K562 (cell line): ENCODE measurements at regions not wholly inside any gene's neighbourhood (a gene's known extent, or its start where the extent isn't known, plus 50 kb on each side); places are given as distances from the start of the nearest gene placed in this dataset.

Experiments used
- ATAC-seq: fragments of 200-7000 bp; cut with Tn5 transposase; 3 replicates; pipeline ENCODE4 v1.9.1; 2020; ENCODE audit warnings: moderate library complexity
- BruUV-seq: library from RNA; stranded (reverse); fragments of 400-500 nt; replicated peaks from 2 replicates; lab custom pipeline; 2021; lab: Mats Ljungman, UMichigan
- CTCF ChIA-PET: fragments of 300-600 bp; formaldehyde crosslinking; extraction: SDS; loops from one replicate; lab custom pipeline; 2021; ENCODE audit warnings: low intra/inter-chr PET ratio; lab: Yijun Ruan, JAX
- POLR2A ChIA-PET: fragments of 300-600, 350-650 bp; sonication (Branson Sonifier 250); formaldehyde crosslinking; extraction: SDS; loops from one replicate; lab custom pipeline; 2021; ENCODE audit warnings: antibody characterized with exemption, inconsistent platforms; lab: Yijun Ruan, JAX
- DNase-seq, 4 experiments: peaks; one replicate each; pipeline versions ENCODE4 v3.0.0 to v3.0.0-alpha.2; 2011 to 2018; ENCODE audit warnings: low spot score in 3 of 4, mixed read lengths in 3 of 4; ENCODE audit errors: extremely low read depth in 1 of 4
- FAIRE-seq: peaks from 2 replicates; lab custom pipeline; 2011; peaks lifted over from hg19 to GRCh38; lab: Jason Lieb, UNC
- H2AFZ ChIP-seq: 2 replicates; pipeline ENCODE4 v1.6.0; 2011; ENCODE audit warnings: low read depth, low read length, control low read depth, inconsistent platforms
- H3K27ac ChIP-seq: fragments of 200-600 bp; 3 replicates; pipeline ENCODE4 v1.8.0; 2011; ENCODE audit warnings: low read depth, mild to moderate bottlenecking, control low read depth, inconsistent platforms, low read length, moderate library complexity, mixed read lengths; ENCODE audit errors: extremely low read depth
- H3K27me3 ChIP-seq, 2 experiments: fragments of 300-600 bp in 1 of 2; 2 replicates in 1 of 2; 3 replicates in 1 of 2; pipeline versions ENCODE4 v1.6.0 to v1.8.0; 2011; ENCODE audit warnings: inconsistent platforms in 2 of 2, low read length in 2 of 2, mild to moderate bottlenecking in 1 of 2, mixed read lengths in 1 of 2, moderate library complexity in 1 of 2; ENCODE audit not compliant: control insufficient read depth in 2 of 2, insufficient read depth in 2 of 2
- H3K36me3 ChIP-seq: fragments of 300-600 bp; 3 replicates; pipeline ENCODE4 v1.8.0; 2011; ENCODE audit warnings: mild to moderate bottlenecking, low read length, inconsistent platforms; ENCODE audit not compliant: control insufficient read depth, insufficient read depth
- H3K4me1 ChIP-seq, 2 experiments: fragments of 200-600 bp in 1 of 2; replicated peaks in 1 of 2; 2 replicates in 1 of 2; 3 replicates in 1 of 2; pipeline versions ENCODE4 v1.5.1 to v1.8.0; 2011; ENCODE audit warnings: inconsistent platforms in 2 of 2, low read length in 2 of 2, mild to moderate bottlenecking in 1 of 2, mixed read lengths in 1 of 2, moderate library complexity in 1 of 2; ENCODE audit not compliant: control insufficient read depth in 2 of 2, insufficient read depth in 2 of 2
- H3K4me2 ChIP-seq: 2 replicates; pipeline ENCODE4 v1.6.1; 2011; ENCODE audit warnings: low read length, control low read depth, inconsistent platforms, mixed read lengths; ENCODE audit not compliant: insufficient read depth
- H3K4me3 ChIP-seq: fragments of 200-600 bp; sonication (generic), shearing (Covaris generic); 2 replicates; pipeline ENCODE4 v1.5.1; 2016; ENCODE audit warnings: control low read depth, inconsistent platforms
- H3K79me2 ChIP-seq: fragments of 200-600 bp; 3 replicates; pipeline ENCODE4 v1.8.0; 2011; ENCODE audit warnings: low read length, inconsistent platforms; ENCODE audit not compliant: control insufficient read depth, insufficient read depth
- H3K9ac ChIP-seq, 2 experiments: 2 replicates each; pipeline versions ENCODE4 v1.6.0 to v1.6.1; 2011; ENCODE audit warnings: low read depth in 2 of 2, low read length in 2 of 2, control low read depth in 1 of 2, inconsistent platforms in 1 of 2, mild to moderate bottlenecking in 1 of 2, mixed read lengths in 1 of 2; ENCODE audit not compliant: insufficient read depth in 1 of 2
- H3K9me1 ChIP-seq: one replicate; pipeline ENCODE4 v1.6.0; 2011; ENCODE audit warnings: inconsistent platforms, mild to moderate bottlenecking, low read length, moderate library complexity; ENCODE audit not compliant: control insufficient read depth, insufficient read depth
- H3K9me3 ChIP-seq: replicated peaks from 2 replicates; pipeline ENCODE4 v1.5.1; 2011; ENCODE audit warnings: low read depth, low read length, inconsistent platforms; ENCODE audit not compliant: control insufficient read depth, insufficient read depth
- H4K20me1 ChIP-seq: replicated peaks from 2 replicates; pipeline ENCODE4 v1.6.1; 2011; ENCODE audit warnings: low read length, inconsistent platforms, mixed read lengths; ENCODE audit not compliant: control insufficient read depth, insufficient read depth
- ARID2 ChIP-seq: fragments of 450-650 bp; IDR thresholded peaks from 2 replicates; pipeline ENCODE4 v1.6.1; 2017; ENCODE audit warnings: antibody characterized with exemption, mild to moderate bottlenecking
- BRCA1 ChIP-seq, 2 experiments: fragments of 450-650 bp in 1 of 2; sonication (generic) in 1 of 2; formaldehyde crosslinking in 1 of 2; IDR thresholded peaks; 2 replicates each; pipeline versions ENCODE4 v1.5.0 to v1.6.1; 2017 to 2020; ENCODE audit warnings: mild to moderate bottlenecking in 1 of 2, missing genetic modification reagents in 1 of 2
- CHD1 ChIP-seq: fragments of 200-600 bp; sonication (generic); IDR thresholded peaks from one replicate; pipeline ENCODE4 v1.6.1; 2012; ENCODE audit warnings: mild to moderate bottlenecking, moderate library complexity, low read length, inconsistent platforms
- CREBBP ChIP-seq: IDR thresholded peaks from one replicate; pipeline ENCODE4 v1.6.1; 2012; ENCODE audit warnings: low read depth, mild to moderate bottlenecking, control low read depth, inconsistent platforms, low read length
- DPF2 ChIP-seq: fragments of 450-650 bp; IDR thresholded peaks from 2 replicates; pipeline ENCODE4 v1.6.1; 2016
- EWSR1 ChIP-seq: fragments of 450-650 bp; IDR thresholded peaks from 2 replicates; pipeline ENCODE4 v1.6.1; 2018; ENCODE audit warnings: borderline replicate concordance, mild to moderate bottlenecking, low read depth, moderate library complexity; ENCODE audit not compliant: partially characterized antibody
- HNRNPL ChIP-seq: fragments of 200-400 bp; formaldehyde crosslinking; IDR thresholded peaks from 2 replicates; pipeline ENCODE4 v1.6.1; 2017; ENCODE audit warnings: low read depth, mild to moderate bottlenecking, low read length
- IRF2 ChIP-seq: sonication (generic); formaldehyde crosslinking; IDR thresholded peaks from 2 replicates; pipeline ENCODE4 v1.8.1; 2022; ENCODE audit warnings: mild to moderate bottlenecking, missing genetic modification reagents
- KLF6 ChIP-seq: fragments of 250-450 bp; sonication (Bioruptor Pico); IDR thresholded peaks from 2 replicates; pipeline ENCODE4 v1.4.0; 2020; ENCODE audit warnings: mild to moderate bottlenecking, moderate library complexity, borderline replicate concordance
- POLR2A ChIP-seq: fragments of 450-650 bp; conservative IDR thresholded peaks from 2 replicates; pipeline ENCODE4 v1.6.1; 2016
- TCF7L2 ChIP-seq: fragments of 150-350 bp; IDR thresholded peaks from 2 replicates; pipeline ENCODE4 v1.6.1; 2016; ENCODE audit warnings: low read depth, mild to moderate bottlenecking, low read length, moderate library complexity
- ZC3H8 ChIP-seq: fragments of 450-650 bp; IDR thresholded peaks from 2 replicates; pipeline ENCODE4 v1.6.1; 2017
- ZNF232 ChIP-seq: sonication (generic); formaldehyde crosslinking; IDR thresholded peaks from 2 replicates; pipeline ENCODE4 v1.8.0; 2022; ENCODE audit warnings: mild to moderate bottlenecking, missing genetic modification reagents
- WGBS: fragments of 100-300 bp; shearing (Covaris generic); methylation state at CpG from one replicate; pipeline ENCODE4 v1.1.6; 2016; ENCODE audit warnings: low coverage, mixed read lengths; ENCODE audit not compliant: insufficient coverage; ENCODE audit errors: missing lambda C conversion rate; 5-methylcytosine and 5-hydroxymethylcytosine counted together
- in situ Hi-C: fragments of 300-500 bp; cut with MboI; formaldehyde crosslinking; loops from 4 replicates; pipeline ENCODE4 v1.15.0; 2018; ENCODE audit warnings: inconsistent platforms, mixed read lengths
- intact Hi-C: fragments of 100-400 bp; cut with micrococcal nuclease; formaldehyde crosslinking; loops from 2 replicates; pipeline ENCODE4 v1.14.2; 2022
- TF ChIP-seq, protein P1 (sequence below), 2 experiments: IDR thresholded peaks in 1 of 2; conservative IDR thresholded peaks in 1 of 2; 2 replicates each; pipeline ENCODE4 v1.6.1; 2016; ENCODE audit warnings: low read depth in 2 of 2, mild to moderate bottlenecking in 1 of 2, missing compliant biosample characterization in 1 of 2, missing genetic modification characterization in 1 of 2, moderate library complexity in 1 of 2
- TF ChIP-seq, protein P2 (sequence below): sonication (generic); formaldehyde crosslinking; IDR thresholded peaks from 2 replicates; pipeline ENCODE4 v1.8.0; 2022; ENCODE audit warnings: mild to moderate bottlenecking, missing genetic modification reagents

DNA sequence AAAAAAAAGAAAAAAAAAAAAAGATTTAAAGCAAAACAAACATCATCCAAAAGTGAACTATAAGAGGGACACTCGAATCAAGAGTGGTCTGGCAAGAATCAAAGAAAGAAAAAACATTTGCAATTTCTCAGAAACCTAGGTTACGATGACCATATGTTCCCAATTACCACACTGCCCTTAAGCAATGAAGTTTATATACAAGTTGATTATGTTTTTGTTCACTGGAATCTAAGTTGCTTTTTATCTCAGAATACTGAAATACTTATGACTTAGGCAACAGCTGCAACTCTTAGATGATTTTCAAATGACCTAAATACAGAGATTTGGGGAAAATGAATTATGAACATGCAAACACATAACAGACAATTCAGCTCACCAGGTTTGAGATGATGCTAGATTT lies 597.1 kb upstream of the CHAC2 start:
- 5% methylated on average over 2 of the region's 2 CpGs for WGBS
- in situ Hi-C loops, result no loop called here
- POLR2A ChIA-PET, result no interaction called here
- FAIRE-seq, result no peak
- Histone ChIP-seq H3K27me3 (no peaks in the 10 kb centered on the region), H3K9ac (no peak overlapping the region), H3K9me3 (no peaks in the 10 kb centered on the region), H4K20me1 (no peaks in the 10 kb centered on the region), H3K4me3 (no peak overlapping the region), H3K36me3 (no peaks in the 10 kb centered on the region), H3K4me2 (no peak overlapping the region), H3K27ac (no peak overlapping the region), H2AFZ (no peak overlapping the region), H3K9me1 (no peaks in the 10 kb centered on the region), H3K79me2 (no peaks in the 10 kb centered on the region)
- no peak for ATAC-seq
- intact Hi-C loops, result no loop called here
- CTCF ChIA-PET, result no interaction called here
- no TSS peak for BruUV-seq
- no peak for DNase-seq
- TF ChIP-seq IRF2 (CRISPR knock-in tag) (no peak), EWSR1 (no peak), CREBBP (no peak), TCF7L2 (no peak), DPF2 (no peak), POLR2A (no peak), BRCA1 (IDR thresholded peaks at IDR 0.05) (no peak), BRCA1 (CRISPR knock-in tag; IDR thresholded peaks at IDR 0.05) (no peak), HNRNPL (no peak), ZC3H8 (no peak), ZNF232 (CRISPR knock-in tag) (no peak), CHD1 (no peak), KLF6 (CRISPR knock-in tag) (no peak), ARID2 (no peak)
- TF ChIP-seq, protein P1, sequence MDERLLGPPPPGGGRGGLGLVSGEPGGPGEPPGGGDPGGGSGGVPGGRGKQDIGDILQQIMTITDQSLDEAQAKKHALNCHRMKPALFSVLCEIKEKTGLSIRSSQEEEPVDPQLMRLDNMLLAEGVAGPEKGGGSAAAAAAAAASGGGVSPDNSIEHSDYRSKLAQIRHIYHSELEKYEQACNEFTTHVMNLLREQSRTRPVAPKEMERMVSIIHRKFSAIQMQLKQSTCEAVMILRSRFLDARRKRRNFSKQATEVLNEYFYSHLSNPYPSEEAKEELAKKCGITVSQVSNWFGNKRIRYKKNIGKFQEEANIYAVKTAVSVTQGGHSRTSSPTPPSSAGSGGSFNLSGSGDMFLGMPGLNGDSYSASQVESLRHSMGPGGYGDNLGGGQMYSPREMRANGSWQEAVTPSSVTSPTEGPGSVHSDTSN (CRISPR knock-in tag; IDR thresholded peaks at IDR 0.05; ENCODE audit: low read depth), result no peak
- TF ChIP-seq, protein P1 (tag; conservative IDR thresholded peaks at IDR 0.05; ENCODE audit: low read depth), result no peak
- TF ChIP-seq, protein P2, sequence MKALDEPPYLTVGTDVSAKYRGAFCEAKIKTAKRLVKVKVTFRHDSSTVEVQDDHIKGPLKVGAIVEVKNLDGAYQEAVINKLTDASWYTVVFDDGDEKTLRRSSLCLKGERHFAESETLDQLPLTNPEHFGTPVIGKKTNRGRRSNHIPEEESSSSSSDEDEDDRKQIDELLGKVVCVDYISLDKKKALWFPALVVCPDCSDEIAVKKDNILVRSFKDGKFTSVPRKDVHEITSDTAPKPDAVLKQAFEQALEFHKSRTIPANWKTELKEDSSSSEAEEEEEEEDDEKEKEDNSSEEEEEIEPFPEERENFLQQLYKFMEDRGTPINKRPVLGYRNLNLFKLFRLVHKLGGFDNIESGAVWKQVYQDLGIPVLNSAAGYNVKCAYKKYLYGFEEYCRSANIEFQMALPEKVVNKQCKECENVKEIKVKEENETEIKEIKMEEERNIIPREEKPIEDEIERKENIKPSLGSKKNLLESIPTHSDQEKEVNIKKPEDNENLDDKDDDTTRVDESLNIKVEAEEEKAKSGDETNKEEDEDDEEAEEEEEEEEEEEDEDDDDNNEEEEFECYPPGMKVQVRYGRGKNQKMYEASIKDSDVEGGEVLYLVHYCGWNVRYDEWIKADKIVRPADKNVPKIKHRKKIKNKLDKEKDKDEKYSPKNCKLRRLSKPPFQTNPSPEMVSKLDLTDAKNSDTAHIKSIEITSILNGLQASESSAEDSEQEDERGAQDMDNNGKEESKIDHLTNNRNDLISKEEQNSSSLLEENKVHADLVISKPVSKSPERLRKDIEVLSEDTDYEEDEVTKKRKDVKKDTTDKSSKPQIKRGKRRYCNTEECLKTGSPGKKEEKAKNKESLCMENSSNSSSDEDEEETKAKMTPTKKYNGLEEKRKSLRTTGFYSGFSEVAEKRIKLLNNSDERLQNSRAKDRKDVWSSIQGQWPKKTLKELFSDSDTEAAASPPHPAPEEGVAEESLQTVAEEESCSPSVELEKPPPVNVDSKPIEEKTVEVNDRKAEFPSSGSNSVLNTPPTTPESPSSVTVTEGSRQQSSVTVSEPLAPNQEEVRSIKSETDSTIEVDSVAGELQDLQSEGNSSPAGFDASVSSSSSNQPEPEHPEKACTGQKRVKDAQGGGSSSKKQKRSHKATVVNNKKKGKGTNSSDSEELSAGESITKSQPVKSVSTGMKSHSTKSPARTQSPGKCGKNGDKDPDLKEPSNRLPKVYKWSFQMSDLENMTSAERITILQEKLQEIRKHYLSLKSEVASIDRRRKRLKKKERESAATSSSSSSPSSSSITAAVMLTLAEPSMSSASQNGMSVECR (CRISPR knock-in tag), result no peak
- TF ChIP-seq, all 486 proteins: peak for 0
- no peaks in the 10 kb centered on the region for H3K4me1 ChIP-seq
